ENCODE measurements at regions not wholly inside any gene's neighbourhood (a gene's known extent, or its start where the extent isn't known, plus 50 kb on each side); places are given as distances from the start of the nearest gene placed in this dataset.
"Not testable (repeated sequence)": the region's sequence is repeated elsewhere in the genome, so short reads cannot be mapped to it uniquely, and the experiment has no call there.

DNA sequence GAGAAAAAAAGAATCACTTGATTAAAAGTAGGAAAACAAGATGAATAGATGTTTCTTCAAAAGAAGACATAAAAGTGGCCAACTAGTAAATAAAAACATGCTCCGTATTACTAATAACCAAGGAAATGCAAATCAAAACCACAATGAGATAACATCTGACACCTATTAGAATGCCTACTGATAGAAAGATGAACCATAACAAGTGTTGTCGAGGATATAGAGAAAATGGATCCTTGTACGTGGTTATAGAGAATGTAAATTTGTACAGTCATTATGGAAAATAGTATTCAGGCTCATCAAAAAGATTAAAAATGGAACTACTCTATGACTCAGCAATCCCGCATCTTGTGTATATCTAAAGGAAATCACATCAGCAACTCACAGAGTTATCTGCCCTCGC is 415.8 kb upstream of the SLITRK5 start:
- DNase-seq: no peak

DNA sequence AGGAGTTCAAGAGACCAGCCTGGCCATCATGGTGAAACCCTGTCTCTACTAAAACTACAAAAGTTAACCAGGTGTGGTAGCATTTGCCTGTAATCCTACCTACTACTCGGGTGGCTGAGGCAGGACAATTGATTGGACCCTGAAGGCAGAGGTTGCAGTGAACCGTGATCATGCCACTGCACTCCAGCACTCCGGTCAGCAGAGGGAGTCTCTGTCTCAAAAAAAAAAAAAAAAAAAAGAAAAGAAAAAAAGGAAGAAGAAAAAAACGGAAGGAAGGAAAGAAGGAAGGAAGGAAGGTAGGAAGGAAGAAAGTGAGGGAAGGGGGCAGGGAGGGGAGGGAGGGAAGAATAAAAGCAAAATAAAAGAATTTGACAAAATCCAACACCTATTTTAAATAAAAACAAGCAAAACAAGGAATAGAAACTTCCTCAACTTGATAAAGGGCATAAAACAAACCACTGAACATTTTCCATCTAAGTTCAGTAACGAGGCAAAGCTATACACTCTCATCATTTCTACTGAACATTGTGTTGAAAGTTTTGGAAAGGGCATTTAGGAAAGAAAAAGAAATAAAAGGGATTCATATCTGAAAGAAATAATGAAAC is 411.6 kb upstream of the SLITRK5 start:
- no peak for DNase-seq

DNA sequence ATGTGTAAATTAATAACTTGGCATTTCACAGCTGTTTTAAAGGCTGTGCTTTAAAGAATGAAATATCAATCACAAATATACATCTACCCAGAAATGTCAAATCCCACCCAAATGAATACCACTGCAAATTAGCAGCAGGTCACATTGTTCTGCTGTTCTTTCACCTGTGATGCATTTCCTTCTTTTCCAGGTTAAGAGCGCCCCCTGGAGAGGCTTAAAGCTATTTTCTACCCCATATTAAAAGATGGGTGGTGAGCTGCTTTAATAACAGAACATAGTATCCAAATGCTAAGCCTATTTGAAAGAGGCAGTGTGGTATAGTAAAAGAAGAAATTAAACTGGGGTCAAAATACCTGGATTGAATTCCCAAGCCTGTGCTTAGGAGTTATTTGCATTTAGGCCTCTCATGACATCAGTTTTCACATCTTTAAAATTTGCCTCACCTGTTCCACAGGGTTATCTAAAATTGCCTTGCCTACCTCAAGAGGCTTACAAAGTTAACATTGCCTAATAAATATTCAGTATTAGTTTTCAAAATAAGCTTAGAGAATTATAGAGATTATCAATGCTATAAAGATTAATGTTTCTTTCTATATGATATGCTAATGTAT is 396.9 kb upstream of the SLITRK5 start:
- DNase-seq: no peak

DNA sequence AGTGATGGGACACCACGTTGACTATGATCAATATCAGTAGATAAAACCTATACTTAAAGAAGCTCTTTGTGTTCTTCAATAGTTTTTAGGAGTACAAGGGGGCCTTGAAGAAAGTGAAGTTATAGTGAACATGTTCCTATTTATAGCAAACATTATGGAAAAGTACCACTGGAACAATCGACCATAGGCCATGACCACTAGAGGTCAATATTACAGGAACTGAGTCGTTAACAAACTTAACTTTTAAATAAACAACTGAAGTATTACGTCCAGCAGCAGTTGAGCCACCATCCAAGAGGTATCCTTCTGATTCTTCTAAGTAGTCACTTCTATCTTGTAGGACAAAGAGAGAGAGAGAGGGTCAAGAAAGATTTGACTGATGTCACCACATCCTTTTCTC is 391.0 kb upstream of the SLITRK5 start:
- DNase-seq: no peak

DNA sequence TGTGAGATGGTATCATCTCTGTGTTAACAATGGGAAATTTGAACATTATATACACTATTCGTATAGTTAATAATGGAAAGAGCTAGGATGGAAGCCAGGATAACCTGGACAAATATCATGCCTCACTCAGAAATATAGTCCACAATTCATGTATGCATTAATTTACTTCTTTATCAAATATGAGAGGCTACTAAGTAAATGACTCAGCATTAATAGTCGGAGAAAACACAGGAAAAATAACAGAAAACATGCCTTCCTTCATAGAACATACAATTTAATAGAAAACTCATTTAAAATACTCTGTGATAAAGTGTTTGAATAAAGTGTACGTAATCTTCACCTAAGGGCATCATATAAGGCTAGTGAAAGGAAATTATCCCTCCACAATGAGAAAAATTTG is 383.4 kb upstream of the SLITRK5 start:
- DNase-seq: no peak

DNA sequence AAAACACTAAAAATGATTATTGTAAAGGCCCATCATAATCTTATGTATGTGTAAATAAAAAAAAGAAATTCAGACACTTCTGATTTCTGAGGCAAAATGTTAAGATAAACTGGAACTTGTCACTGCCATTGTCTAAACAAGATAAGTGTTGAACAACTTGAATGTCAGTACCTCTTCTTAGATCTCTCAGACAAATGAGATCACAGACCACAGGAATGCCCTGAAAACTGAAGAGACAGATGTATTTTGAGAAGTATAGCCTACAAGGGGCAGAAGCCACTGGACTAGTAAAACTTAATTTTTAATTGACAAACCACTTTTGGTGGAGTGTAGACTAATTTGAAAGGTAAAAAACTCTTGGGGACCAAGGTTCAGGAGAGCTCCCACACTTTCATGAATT is 375.5 kb upstream of the SLITRK5 start:
- no peak for DNase-seq

- no peak for DNase-seq
Measured at GRCh38 chr13:87302034-87302433, 369.1 kb upstream of the SLITRK5 start.

GRCh38 chr13:87302931-87303330 is 368.2 kb upstream of the SLITRK5 start:
- no peak for DNase-seq

DNA sequence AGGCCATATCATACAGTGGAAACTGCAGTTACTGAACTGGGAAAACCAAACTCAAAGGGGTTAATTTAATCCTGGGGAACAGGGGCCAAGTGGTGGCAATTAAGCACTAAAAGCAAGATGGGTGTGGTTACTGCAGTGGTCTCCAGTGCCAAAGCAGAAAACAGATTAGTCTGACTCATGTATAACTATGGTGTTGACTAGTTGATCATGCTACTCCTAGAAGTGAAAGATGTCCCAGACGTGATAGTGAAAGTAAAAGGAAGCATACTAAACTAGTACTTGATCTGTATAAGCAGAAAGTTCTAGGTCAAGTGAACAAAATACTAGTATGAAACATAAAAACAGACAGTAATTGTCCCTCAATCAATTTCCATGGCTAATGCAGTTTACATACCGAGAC is 360.0 kb upstream of the SLITRK5 start:
- no peak for DNase-seq

DNA sequence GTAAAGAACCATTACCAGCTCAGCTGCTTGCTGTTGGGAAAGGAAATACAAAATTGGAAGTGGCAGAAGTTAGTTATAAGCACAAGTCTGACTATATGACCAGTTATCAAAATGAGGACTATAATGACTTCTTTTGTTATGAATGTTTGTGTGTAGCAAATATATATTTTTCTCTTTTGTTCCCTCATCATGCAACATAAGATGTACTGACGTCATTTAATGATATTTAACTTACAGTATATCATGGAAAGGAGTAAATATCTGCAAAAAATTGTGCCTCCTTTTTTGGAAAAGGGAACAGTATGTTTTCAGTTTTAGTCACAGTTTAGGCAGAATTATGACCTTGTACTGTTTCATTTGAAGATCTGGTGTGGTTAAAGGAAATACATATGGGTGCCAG is 356.3 kb upstream of the SLITRK5 start:
- DNase-seq: no peak

- DNase-seq: no peak
Measured at GRCh38 chr13:87322386-87322785, 348.8 kb upstream of the SLITRK5 start.

DNA sequence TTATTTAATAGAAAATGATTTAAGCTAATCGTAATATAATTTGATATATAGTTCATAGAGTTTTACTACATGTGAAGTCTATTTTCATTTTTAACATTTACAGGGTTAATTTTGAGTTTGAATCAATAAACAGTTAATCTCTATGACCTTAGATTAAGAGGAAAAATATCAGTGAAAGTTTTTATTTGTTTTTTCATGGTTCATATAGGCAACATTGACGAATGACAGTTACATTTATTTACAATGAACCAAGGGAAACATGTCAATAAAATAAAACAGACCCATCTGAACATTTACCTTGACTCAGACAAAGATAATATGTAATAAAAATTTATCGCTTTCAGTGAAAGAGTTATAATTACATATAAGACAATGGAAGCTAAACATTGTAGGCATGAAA is 346.6 kb upstream of the SLITRK5 start:
- no peak for DNase-seq

DNA sequence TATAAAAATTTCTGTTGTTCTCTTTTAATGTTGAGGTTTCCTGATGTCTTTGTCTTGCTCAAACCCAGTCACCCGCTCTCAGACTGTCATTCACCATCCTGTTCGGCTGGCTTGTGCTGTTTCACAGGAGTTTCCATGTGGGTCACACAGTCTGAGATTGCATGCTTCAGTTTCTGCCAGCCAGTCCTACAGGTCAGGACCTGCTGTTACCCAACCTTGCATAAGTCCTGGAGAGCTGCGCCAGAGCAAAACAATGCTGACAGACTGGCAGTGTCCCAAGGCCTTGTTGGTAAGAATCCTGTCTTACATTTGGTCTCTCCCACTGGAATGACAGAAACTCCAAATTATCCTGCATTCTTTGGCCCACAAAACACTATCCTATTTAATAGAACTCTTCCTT is 340.0 kb upstream of the SLITRK5 start:
- DNase-seq: no peak

GRCh38 chr13:87333599-87333998 is 337.6 kb upstream of the SLITRK5 start:
- no peak for DNase-seq

DNA sequence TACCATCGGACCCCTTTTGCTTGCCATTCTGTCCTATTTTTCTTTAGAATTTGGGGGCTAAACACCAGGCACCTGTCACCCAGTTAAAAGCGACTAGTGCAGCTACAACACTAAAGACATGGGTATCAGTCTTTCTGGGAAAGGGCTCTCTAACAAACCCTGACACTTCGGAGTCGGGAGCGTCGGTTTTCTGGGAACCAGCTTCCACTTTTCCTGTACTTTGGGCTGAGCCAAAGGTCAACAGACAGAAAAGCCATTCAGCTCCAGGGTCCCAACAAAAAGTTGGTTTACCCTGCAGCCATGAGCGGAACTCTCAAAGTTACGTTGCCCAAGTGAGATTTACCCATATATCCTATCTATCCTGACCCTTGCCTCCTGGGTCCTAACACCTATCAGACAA is 337.0 kb upstream of the SLITRK5 start:
- no peak for DNase-seq

DNA sequence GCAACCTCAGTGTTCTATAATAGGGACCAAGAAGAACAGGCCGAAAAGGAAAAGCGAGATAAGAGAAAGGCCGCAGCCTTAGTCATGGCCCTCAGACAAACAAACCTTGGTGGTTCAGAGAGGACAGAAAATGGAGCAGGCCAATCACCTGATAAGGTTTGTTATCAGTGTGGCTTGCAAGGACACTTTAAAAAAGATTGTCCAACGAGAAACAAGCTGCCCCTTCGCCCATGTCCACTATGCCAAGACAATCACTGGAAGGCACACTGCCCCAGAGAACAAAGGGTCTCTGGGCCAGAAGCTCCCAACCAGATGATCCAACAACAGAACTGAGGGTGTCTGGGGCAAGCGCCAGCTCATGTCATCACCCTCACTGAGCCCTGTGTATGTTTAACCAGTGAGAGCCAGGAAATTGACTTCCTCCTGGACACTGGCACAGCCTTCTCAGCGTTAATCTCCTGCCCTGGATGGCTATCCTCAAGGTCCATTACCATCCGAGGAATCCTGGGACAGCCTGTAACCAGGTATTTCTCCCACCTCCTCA is 334.8 kb upstream of the SLITRK5 start:
- not testable (repeated sequence) for DNase-seq

DNA sequence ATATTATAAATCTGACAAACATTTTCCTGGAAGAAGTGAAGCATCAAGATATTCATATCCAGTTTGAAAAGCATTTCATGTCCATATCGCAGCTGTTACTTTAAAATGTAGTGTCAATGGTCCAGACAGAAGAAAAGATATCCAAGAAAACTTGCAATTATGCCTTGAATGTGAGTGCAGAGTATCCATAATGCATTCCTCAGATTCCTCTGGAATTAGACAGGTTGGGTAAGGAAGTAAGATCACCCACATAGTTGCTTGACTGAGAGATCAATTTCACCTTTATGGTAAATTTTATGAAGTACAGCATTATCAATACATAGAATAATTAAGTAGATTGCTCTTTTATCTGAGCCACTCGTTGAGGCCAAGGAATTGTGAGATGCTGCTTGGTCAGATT is 327.0 kb upstream of the SLITRK5 start:
- DNase-seq: no peak

DNA sequence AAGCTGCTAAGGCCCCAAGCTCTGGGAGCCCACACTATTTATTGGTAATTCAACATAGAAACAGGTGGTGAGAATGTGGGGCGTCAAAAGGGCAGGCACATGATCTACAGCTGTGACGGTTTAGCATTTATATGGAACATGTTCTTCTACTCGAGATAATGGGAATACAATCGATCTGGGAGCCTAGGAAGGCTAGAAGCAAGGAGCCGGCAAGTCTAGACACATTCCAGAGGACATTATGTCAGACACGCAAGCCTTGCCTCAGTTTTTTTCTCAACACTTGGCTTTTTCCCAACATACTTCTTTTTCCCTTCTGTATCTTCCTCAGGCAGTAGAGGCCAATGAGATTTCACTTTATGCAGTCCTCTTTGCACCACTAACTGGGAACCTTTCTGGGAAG is 315.7 kb upstream of the SLITRK5 start:
- no peak for DNase-seq

DNA sequence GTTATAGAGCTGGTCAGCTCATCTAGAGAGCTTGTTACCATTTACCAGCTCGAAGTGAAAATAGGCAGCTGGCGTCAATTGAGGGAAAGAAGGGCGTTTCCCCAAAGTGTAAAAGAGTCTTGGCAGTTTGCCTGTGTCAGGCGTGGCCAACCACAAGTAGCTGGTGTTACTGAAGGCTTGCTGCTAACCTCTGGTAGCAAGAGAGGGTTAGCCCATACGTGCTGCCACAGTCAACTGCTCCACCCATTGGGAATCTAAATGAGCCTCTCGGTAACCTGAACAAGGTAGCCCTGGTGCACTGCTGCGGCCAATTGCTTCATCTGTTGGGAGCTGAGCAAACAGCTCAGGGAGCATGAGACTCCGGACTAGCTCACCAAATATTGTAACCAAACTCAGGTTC is 314.9 kb upstream of the SLITRK5 start:
- DNase-seq: no peak

DNA sequence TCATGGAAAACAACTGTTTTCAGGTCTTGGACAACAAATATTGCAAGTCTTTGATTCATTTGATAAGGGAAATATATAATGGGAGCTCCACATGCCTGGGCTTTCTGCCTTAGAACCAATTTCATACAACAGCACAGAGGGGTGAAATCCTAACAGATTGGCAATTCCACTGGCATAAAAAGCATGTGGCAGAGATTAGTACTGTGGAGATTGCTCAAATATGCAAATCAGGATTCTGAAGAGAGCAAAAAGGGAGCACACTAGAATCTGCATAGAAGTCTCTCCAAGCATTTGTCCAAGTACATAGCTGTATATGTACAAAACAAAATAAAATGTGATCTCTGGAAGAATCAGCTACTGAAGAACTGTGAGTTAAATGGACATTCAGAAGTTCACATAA is 312.9 kb upstream of the SLITRK5 start:
- DNase-seq: no peak

- no peak for DNase-seq
Measured at GRCh38 chr13:87361216-87361615, 310.0 kb upstream of the SLITRK5 start.

DNA sequence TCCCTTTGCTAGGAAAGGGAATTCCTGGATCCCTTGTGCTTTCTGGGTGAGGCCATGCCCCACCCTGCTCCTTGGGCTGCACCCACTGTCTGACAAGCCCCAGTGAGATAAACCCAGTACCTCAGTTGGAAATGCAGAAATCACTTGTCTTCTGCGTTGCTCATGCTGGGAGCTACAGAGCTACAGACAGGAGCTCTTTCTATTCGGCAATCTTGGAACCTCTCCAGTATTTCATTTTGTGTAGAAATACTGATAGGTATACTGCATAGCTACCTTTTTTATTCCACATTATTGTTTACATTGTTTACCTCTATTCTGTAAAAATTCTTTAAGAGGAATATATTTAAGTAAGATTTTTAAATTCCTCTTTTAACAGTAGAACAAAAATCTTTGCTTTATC is 302.5 kb upstream of the SLITRK5 start:
- no peak for DNase-seq

DNA sequence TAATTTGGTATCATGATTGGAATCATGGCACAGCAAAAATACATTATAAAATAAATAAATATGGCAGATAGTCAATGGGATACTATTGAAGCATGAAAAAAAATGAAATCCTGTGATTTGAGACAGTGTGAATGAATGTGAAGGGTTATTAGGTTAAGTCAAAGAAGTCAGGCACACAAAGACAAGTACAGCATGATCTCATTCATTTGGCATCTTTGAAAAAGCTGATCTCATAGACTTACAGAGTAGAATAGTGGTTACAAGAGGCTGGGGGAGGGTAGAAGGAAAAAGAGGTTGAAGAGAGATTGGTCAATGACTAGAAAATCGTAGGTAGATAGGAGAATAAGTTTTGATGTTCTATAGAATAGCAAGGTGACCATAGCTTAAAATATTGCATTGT is 295.1 kb upstream of the SLITRK5 start:
- DNase-seq: no peak

DNA sequence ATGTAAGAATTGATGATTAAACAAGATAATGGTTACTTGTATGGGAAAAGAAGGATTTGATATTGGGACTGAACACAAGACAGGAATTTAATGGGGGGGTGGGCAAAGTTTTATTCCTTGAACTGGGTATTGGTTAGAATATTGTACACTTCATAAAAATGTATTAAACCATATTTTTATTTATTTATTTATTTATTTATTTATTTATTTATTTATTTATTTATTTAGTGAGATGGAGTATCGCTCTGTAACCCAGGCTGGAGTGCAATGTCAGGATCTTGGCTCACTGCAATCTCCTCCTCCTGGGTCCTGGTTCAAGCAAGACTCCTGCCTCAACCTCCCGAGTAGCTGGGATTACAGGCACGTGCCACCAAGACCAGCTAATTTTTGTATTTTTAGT is 287.1 kb upstream of the SLITRK5 start:
- no peak for DNase-seq

GRCh38 chr13:87393358-87393757 is 277.8 kb upstream of the SLITRK5 start:
- no peak for DNase-seq
